ENCODE measurements at regions not wholly inside any gene's neighbourhood (a gene's known extent, or its start where the extent isn't known, plus 50 kb on each side); places are given as distances from the start of the nearest gene placed in this dataset.

- no peak for DNase-seq
Measured at GRCh38 chr3:144079634-144080033, 108.0 kb downstream of the DIPK2A start.

GRCh38 chr3:144084929-144085328 lies 113.3 kb downstream of the DIPK2A start:
- DNase-seq = no peak

GRCh38 chr3:144085964-144086363 lies 114.3 kb downstream of the DIPK2A start:
- DNase-seq = no peak

GRCh38 chr3:144096016-144096415 lies 124.4 kb downstream of the DIPK2A start:
- DNase-seq = no peak

- no peak for DNase-seq
Measured at GRCh38 chr3:144097163-144097562, 125.5 kb downstream of the DIPK2A start.

- DNase-seq = no peak
Measured at GRCh38 chr3:144098691-144099090, 127.1 kb downstream of the DIPK2A start.

- DNase-seq = no peak
Measured at GRCh38 chr3:144102421-144102820, 130.8 kb downstream of the DIPK2A start.

GRCh38 chr3:144104186-144104585 lies 132.6 kb downstream of the DIPK2A start:
- no peak for DNase-seq

GRCh38 chr3:144104679-144105078 lies 133.1 kb downstream of the DIPK2A start:
- DNase-seq = no peak

- no peak for DNase-seq
Measured at GRCh38 chr3:144105542-144105941, 133.9 kb downstream of the DIPK2A start.

- no peak for DNase-seq
Measured at GRCh38 chr3:144106970-144107369, 135.3 kb downstream of the DIPK2A start.

GRCh38 chr3:144107923-144108322 lies 136.3 kb downstream of the DIPK2A start:
- DNase-seq = no peak

GRCh38 chr3:144109944-144110343 lies 138.3 kb downstream of the DIPK2A start:
- no peak for DNase-seq

- no peak for DNase-seq
Measured at GRCh38 chr3:144112036-144112435, 140.4 kb downstream of the DIPK2A start.

- no peak for DNase-seq
Measured at GRCh38 chr3:144112437-144112836, 140.8 kb downstream of the DIPK2A start.

GRCh38 chr3:144114767-144115166 lies 143.1 kb downstream of the DIPK2A start:
- no peak for DNase-seq

- no peak for DNase-seq
Measured at GRCh38 chr3:144119633-144120032, 148.0 kb downstream of the DIPK2A start.

GRCh38 chr3:144121661-144122060 lies 150.0 kb downstream of the DIPK2A start:
- no peak for DNase-seq

GRCh38 chr3:144127014-144127413 lies 155.4 kb downstream of the DIPK2A start:
- DNase-seq = no peak

GRCh38 chr3:144127700-144128099 lies 156.1 kb downstream of the DIPK2A start:
- no peak for DNase-seq

- no peak for DNase-seq
Measured at GRCh38 chr3:144128108-144128892, 156.7 kb downstream of the DIPK2A start.

GRCh38 chr3:144129536-144130214 lies 158.1 kb downstream of the DIPK2A start:
- DNase-seq = no peak

- no peak for DNase-seq
Measured at GRCh38 chr3:144141074-144141473, 169.5 kb downstream of the DIPK2A start.

- no peak for DNase-seq
Measured at GRCh38 chr3:144141496-144141895, 169.9 kb downstream of the DIPK2A start.
